G401 (cell line): ENCODE measurements at regions not wholly inside any gene's neighbourhood (a gene's known extent, or its start where the extent isn't known, plus 50 kb on each side); places are given as distances from the start of the nearest gene placed in this dataset.

Source experiments
- DNase-seq: peaks from one replicate; pipeline ENCODE4 v3.0.0-alpha.2; 2015; ENCODE audit warnings: low spot score
- in situ Hi-C: cut with HindIII; loops from 2 replicates; pipeline ENCODE4 v1.10.0; 2016; ENCODE audit warnings: low sequenced_read_pairs, mixed read lengths

DNA sequence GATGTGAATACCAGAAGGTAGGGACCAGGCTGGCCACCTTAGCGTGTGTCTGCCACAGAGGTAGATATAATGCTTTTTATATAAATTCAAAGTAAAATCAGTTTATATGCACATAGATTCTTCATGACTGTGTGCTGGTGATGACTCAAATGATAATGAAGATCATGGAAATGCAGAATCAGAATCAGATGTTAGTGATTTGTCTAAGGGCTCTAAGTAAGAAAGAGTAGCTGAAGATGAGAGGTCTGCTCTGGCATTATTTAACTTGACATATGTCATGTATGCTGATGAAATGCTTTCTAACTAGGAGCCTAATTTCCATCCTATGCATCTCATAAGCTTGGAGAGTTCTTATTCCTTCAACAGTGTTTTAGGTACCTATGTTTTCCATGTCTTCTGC is 50.3 kb upstream of the DPH6 start:
- DNase-seq = no peak
- in situ Hi-C loops = no loop called here

DNA sequence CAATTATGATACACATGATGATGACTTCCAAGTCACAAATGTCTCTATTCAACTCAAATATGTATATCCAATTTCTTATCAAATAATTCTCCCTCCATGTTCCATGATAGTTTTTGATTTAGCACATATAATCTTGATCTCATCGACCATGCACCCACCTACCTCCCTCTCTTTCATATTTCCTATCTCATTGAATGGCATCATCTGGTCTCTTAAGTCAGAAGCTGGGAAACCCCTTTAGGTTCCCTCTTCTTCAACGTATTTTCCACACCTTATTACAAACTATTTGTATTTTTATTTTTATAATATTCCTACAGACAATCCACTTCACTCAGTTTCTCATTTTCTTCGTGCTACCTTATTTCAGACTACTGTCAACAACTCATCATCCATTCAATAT is 56.9 kb upstream of the DPH6 start:
- in situ Hi-C loops = no loop called here
- no peak for DNase-seq

DNA sequence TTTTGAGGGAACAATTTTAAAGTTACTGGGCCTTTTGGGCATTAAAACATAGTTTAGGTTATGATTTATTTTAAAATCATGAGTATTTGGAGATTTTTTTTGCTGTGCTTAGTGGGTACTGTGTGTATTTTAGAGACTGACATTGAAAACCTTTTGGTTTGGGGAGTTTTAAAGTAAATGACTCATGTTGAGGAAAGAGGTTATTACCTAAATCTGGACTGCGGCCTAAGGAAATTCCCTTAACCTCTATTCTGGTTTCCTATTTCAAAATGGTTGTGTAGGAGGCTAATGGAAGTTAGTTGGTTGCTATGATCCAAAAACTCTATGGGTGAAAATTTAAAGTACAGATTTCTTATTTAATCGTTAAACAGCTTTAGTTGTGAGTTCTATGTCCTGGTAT is 57.3 kb upstream of the DPH6 start:
- in situ Hi-C loops = no loop called here
- no peak for DNase-seq

DNA sequence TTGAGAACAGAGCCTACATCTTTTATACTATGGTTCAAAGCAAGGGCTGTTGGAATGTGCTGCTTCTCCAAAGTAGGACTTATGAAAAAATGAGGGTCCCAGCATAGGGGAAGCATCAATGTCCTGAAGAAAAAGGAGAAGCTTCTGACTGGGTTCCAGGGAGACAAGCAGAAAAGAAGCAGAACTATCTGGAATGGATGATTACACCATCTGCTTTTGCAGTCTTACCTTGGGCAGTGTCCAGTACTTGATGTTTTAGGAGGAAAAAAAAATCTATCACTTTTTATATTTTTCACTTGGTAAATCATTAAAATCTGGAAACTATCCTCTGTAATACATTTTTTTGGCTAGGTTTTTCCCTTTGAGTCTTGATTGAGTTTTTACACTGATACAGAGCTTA is 57.9 kb upstream of the DPH6 start:
- in situ Hi-C loops = no loop called here
- DNase-seq = no peak

DNA sequence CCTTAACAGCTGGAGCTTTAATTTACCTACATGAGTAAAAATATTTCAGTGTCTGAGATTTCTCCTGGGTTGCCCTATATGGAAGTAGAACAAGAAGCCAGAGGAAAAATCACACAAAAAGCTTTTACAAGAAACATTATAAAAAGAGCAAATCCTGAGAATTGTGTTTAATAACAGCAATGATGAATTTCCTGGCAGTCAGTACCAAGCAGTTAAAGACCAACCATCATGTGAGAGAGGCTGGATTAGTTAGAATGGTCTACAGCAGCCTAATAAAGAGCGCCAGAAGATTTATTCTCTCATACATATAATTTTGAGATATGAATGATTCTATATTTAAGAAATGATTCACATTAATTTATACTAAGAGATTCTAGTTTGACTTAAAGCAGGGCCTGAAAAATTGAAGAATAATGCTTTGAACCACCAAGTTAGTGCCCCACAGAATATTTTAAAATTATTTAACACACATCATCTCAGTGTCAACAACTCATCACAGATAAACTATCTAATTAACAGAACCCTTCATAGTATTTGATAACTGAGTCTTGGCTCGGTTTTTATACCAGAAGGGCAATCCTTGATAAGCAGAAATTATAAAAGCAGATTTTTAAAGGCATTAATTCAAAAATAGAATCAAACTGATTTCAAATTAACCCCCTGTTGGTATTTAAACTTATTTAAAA is 59.9 kb upstream of the DPH6 start:
- in situ Hi-C loops = no loop called here
- DNase-seq = no peak

DNA sequence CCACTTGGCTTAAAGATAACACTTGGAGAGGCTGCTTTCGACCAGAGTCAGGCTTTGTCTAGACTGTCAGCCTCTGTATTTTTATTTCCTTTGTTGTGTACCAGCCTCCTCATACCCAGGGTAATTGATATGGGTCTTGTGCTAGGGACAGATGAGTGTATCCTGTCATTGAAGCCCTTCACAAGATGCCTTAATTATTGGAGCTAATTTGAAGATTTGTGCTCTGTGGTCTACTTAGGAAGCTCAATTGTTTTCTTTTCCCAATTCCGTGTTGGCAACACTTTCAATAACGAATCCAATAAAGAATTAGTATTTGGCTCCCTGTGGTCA is 60.5 kb upstream of the DPH6 start:
- DNase-seq = no peak
- in situ Hi-C loops = no loop called here

DNA sequence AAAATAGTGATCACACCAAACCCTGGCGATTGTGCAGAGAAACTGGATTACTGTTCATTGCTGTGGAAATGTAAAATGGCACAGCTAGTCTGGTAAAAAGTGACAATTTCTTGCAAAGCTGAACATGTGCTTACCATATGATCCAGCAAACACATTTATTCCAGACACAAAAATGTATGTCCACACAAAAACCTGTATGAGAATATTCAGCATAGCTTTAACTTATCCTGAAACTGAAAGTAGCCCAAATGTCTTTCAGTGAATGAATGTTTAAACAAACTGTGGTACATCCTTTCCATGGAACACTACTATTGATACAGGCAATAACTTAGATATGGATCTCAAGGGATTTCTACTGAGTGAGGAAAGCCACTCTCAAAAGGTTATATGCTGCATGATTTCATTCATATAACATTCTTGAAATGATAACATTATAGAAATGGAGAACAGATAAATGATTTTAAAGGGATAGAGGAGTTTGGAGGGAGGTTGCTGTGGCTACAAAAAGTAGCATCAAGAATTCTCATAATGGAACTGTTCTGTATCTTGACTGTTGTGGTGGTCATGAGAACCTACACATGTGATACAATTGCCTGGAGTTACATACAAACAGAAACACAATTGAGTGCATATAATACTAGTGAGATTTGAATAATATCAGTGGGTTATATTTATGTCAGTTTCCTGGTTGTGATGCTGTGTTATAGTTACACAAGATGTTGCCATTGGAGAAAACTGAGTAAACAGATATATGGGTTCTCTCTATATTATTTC is 70.7 kb upstream of the DPH6 start:
- DNase-seq = no peak
- in situ Hi-C loops = no loop called here

DNA sequence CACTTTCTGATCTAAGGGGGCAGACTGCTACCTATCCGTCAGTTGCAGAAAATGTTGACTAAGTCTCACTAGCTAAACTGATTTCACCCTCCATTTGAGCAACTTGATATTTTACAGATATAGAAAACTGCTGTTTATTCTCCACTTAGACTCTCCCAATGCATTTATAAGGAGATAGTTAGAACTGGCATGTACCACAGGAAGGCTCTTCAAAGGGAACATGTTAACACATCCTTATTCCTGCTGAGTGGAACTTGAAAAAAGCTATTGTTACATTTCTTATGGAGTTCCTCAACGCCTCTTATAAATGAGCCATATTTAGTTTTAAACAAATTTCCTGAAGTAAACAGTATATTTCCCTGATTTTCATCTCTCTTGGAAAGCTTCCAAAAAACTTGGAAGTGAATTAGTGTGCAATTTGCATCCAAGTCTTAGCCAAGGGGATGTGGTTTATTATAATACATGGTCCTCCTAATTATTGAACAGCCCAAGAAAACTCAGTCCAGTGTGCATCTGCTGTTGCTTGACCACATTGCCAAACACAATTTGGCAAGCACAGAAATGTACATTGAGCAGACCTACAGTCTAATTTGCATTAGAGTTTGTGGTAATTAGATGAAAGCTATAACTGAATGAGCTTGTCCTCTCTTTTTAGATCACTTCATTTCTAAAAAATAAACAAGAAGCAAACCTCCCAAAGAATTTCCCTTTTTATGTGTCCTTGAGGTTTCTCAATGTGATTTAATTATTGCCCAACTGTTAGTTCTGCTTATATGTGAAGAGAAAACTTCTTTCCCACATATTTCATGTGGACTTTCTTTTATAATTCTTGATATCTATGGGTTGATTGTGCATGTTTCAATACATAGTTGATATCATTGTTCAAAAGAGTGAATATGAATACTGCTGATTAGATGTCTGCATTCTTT is 72.6 kb upstream of the DPH6 start:
- DNase-seq = no peak
- in situ Hi-C loops = no loop called here

DNA sequence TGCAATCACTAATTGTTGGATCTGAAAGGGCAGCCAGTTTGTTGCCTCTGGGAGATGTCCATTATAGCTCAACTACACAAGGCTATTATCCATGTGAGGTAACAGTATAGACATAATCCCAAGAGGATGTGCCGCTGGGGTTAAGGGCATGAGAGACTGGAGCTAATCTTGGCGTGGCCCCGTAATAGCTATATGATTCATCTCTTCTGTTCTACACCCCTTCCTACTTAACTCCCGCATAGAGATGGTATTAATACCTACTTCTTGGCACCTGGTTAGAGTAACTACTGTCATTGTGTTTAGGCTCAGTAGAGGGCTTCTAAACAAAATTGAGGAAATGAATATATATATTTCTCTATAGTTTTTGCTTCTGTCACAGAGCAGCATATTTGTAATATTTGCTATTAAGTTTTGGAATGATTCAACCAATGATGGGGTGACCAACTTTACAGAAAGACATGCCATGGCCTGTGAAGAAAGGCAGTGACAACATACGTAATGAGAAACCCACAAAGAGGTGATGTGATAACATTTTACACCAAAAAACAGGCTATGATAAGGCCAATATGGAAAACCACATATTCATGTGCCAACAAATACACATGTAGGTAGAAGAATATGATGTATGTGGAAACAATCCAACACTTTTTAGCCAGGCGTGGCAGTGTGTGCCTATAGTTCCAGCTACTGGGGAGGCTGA is 76.8 kb upstream of the DPH6 start:
- in situ Hi-C loops = no loop called here
- no peak for DNase-seq

DNA sequence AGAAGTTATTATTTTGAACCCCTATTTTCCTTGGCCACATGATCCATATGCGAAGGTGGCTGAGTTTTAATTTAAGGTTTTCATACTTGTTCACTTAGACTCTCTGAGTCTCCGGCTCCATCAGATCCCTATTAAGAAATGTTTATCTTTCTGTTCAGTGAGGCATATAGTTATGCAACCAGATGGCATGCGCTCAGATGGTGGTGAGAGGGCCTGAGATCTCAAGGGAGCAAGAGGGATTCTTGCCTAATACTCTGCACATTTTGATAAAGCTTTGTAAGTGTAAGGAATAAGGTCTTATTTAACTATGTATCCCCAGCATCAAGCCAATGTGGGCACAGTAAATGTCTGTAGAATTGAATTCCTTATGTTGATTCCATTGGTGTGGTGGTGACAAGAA is 78.9 kb upstream of the DPH6 start:
- in situ Hi-C loops = no loop called here

DNA sequence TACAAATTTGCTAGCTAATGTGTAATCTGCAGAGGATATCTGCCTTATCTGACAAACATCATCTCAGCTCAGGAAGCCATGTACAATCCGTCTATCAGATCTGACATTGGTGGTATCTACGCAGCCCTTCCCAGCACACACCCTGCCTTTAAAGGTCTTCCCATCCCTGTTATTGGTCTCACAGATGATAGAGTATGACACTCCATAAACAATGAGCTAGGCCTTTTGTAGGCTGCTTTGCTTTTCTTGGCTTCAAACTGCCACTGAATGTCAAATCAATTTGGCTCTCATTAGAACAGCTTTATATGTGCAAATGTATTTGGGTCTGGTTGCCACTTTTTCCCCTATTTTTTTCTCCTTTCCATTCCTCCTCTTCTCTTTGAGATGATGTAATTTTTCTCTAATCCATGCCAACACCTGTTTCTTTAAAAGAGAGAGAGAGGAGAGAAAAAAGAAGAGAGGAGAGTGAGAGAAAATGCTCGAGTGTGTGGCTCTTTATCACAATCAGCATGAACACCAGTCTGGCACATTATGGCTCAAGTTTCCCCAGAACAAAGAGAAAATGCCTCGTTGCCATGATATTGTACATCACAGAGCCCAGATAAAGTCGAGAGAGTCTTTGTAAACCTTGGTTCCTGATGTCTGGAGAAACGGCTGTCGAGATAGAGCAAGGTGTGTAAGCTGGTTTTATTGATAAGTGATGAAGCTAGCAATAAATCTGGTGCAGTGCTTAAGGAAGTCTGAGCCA is 80.8 kb upstream of the DPH6 start:
- in situ Hi-C loops = no loop called here
- DNase-seq = no peak

More for the DNA sequence above, 78.9 kb upstream of the DPH6 start:
- DNase-seq = no peak

DNA sequence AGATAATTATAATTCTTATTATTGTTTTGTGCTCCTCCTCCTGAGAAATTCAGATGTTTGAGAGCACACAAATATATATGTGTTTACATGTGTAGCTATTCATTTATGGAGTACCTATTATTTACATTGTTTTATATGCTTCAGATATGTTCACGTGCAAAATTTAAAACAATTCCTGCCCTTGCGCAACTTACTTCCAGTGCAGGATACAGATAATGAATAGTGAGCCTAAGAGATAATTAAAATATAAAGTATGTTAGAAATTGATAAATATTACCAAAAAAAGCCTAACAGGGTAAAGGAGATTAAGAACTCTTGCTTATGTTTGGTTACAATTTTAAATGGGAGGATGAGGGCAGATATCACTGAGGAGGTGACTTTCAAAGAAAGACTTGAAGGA is 81.7 kb upstream of the DPH6 start:
- in situ Hi-C loops = no loop called here
- DNase-seq = no peak

DNA sequence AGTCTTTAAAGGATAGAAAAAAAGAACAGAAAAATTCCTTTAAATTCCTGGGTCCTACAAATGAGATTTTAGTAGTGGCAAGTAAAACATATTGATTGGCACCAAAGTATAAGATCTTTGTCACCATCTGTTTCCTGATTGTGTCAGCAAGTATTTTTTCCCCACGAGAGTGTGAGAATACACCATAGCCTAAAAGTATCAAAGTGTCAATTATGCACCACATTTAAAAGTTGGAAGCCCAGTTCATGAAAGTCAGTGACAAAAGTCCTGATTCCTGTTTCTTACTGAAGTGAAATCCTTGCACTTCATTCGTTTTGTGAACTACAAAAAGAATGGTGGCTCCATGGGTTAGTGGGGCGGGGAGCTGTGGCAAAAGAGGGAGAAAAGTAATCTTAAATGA is 83.8 kb upstream of the DPH6 start:
- in situ Hi-C loops = no loop called here
- DNase-seq = no peak

DNA sequence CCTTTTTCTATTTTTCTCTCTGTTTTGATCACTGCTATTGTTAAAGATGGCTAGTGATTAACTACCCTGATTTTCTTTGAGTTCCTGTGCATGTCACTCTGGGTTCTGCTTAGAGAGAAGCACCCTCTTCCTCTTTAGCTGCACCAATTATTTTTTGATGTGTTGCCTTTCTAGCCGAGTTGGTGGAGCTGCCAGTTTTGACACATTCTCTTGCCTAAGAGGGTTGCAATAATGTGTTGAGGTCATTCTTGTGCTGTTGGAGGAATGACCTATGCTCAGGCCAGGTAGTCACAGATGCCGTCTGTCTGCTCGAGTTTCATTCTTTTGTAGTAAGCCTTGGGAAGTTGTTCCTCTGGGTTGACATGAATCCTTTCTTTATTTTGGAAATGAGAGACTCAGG is 84.6 kb upstream of the DPH6 start:
- in situ Hi-C loops = no loop called here
- DNase-seq = no peak

DNA sequence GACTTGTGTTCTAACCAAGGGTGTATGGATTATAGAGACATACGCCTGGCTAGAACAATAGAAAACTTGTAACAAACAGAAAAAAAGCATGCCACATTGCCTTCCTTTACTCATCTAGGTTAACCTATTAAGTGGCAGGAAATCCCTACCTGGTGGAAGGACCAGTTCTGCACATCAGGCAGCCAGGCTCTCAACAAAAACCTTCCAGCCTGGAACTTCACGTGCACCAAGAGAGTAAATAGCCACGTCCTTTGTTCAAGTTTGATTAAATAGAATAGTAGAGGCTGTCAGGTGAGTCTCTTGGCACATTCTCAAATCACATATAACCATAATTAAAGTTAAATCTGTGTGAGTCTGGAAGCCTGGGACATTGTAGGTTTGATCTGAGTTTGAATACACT is 85.0 kb upstream of the DPH6 start:
- DNase-seq = no peak
- in situ Hi-C loops = no loop called here

DNA sequence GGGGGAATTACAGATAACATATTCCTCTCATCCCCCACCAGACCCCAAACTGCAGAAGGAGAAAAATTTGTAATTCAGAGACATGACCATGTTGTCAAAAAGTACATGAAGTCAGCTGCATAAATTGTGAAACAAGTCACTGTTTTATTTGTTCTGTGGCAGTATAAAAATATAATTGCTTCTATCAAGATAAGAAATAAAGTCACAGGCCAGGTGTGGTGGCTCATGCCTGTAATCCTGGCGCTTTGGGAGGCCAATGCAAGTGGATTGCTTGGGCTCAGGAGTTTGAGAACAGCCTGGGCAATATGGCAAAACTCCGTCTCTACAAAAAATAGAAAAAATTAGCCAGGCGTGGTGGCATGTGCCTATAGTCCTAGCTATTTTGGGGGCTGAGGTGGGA is 87.7 kb upstream of the DPH6 start:
- DNase-seq = no peak
- in situ Hi-C loops = no loop called here

DNA sequence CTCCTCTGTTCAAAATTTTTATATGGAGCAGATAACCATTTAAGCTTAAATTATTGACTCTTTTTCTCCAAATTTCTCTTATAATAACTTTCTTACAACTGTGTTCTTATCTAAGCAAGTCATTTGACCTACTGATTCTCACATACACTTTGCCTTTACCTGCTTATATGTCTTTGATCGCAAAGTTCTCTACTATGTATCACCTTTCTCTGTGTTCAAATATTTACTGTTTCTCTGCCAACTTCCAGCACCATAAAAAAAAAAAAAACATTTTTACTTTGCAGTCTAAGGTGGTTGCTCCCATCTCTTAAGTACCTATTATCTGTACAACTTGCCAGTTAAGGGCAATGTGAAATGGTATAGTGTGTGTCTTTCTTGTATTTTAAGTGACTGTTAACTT is 100.8 kb upstream of the DPH6 start:
- DNase-seq = no peak
- in situ Hi-C loops = no loop called here

DNA sequence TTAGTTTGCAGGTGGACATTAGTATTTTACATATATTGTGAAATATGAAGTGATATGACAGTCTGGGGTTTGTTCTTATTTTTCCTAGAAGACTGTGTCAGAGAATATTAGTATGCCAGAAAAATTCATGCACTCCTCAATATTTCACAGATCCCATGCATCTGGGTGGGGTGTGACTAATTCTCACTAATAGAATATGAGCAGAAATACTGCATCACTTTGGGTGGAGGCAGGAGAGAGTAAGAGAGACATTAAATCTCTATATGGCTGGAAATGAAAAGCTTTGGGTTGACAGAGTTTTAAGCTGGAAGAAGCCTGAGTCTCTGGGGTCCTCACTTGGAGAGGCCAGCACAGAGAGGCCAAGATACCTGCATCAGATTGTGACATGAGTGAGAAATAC is 101.3 kb upstream of the DPH6 start:
- DNase-seq = no peak
- in situ Hi-C loops = no loop called here

DNA sequence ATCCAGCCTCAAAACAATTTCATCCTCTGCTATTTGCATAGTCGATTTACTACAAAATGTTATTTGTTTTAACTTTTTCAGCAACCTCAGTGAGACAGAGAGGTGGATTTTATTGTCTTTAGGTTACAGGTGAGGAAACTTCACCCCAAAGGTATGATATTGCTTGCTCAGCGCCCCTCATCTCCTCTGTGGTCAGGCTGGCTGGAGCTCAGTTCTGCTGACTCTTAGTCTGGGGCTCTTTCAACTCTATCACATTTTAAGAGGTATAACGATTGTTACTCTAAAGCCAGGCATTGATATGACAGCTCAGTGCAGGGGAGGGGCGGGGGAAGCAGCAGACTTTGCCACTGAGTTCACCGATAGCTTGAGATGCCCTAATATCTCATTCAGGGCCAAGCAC is 103.0 kb upstream of the DPH6 start:
- DNase-seq = no peak
- in situ Hi-C loops = no loop called here
